ENCODE measurements at regions not wholly inside any gene's neighbourhood (a gene's known extent, or its start where the extent isn't known, plus 50 kb on each side); places are given as distances from the start of the nearest gene placed in this dataset.

DNA sequence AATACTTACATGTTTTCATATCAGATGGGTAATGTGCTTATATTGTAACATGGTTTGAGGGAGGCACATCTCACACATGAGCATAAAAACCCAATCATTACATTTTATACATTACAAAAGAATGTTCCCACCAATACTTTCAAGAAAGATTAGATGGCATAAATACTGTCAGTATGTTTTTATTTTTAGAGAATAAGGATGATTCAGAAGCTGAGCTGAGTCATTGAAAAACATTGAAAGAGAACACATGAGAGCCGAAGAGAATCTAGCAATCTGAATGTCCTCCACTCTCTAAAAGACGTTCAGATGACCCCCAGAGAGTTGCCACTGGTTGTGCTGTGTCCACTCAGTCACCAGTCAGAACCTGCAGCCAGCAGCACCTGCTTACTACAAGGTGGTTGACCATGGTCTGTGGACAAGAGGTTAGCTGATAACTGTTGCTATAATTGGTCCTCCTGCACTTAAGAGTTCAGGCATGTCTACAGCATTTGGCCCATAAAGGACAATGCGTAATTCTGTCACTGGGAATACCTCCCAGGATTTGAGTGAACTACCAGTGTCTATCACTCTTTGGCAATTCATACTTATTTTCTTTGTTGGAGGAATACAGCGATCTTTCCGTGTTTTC, 382.2 kb upstream of the IGFBP7 start:
- no peak for DNase-seq (ENCODE audit: low read depth in 2 of 2)

DNA sequence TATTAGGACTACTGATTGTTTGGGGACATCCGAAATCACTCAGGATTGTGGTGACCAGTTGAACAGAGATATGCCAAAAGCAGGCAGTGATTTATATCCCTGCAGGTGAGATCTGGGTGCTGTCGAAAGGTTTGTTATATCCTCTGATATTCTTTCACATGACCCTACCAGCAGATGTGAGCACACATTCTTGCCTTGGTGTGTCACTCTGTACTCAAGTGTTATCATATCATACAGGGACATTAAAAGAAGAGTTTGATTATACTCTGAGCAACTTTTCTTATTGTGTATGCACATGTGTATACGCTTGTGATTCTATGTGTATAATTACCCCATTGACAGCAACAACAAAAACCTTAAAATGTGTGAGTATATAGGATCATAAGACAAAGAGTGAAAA, 381.2 kb upstream of the IGFBP7 start:
- DNase-seq (ENCODE audit: low read depth in 2 of 2), result no peak

DNA sequence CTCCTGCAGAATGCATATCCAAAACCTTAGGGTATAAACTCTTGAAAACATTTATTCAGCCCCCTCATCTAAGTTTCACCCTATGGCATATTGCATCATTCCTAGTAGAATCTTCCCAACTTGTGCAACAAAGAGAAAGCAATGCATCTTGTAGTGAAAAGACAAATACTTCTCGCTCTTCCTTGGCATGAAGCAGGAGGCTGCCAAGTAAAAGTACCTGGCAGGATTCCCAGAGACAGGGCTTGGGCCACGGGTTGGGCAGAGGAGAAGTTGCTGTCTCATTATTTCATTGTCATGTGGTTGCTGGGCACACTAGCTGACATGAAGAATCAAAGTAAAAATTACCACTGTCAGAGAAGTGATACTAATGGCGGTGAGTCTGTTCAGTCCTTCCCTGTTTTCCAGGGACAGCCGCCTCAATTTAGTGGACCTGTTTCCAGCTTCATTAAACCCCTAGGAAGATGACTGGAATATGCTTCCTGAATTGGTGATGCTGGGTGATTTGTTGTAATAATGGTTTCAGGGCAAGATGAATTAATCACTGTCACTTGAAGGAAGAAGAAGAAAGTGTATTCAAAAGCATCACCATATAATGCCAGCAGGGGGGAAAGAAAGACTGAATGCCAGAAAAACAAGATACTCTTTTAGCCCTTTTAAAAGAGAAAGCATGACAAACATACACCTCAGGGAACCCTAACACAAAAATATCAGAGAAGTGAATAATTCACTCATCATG, 380.5 kb upstream of the IGFBP7 start:
- DNase-seq (ENCODE audit: low read depth in 2 of 2), result no peak

DNA sequence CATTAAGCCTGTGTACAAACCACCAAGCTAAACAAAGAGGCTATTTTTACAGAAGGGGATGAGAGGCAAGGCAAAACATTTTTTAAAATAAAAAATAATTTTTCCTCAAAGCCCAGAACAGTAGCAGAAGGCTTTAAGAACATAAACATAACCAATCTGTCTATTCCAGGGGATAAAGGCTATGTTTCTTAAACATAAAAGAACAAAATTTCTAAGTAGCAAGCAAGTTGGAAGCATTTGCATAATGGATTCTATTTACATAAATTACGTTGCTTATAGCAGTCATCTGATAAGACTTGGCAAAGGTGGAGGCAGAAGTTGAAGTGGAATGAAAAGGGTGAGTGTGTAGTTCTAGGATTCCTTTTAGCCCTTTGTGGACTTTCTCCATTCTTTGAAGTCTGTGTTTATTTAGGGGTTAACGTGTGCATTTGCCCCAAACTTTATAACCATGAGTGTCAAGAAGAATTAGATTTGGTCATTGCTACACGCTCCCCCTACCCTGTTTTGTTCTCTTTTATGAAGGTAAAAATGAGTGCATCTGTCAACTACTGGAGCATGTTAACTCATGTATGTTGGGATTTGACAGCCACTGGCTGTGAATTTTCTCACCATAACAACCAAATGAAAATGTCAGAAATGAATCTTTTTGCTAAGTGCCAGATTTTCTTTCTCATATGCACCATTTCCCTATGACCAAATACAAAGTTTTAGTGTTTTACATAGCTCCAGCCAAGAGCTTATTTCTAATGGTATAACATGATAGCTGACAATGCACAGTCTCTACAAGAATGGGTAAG, 378.4 kb upstream of the IGFBP7 start:
- no peak for DNase-seq (ENCODE audit: low read depth in 2 of 2)

DNA sequence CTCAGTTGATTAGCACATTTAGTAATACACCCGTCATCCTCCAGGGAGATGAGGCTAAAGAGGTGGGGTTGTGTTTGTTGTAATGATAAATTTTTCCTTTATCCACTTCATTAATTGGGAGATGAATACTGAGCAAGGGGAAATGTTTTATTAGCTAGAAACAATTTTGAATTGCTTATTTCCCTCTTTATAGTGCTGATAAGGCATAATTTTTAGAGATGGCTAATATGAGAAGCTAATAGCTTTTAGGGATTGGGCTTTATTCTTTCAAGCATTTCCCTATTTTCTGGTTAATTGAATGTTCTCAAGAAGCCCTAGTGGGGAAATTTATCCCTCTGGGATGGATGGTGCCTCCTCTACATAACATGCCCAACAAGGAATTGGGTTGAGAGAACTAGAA, 365.2 kb upstream of the IGFBP7 start:
- DNase-seq (ENCODE audit: low read depth in 2 of 2), result no peak

DNA sequence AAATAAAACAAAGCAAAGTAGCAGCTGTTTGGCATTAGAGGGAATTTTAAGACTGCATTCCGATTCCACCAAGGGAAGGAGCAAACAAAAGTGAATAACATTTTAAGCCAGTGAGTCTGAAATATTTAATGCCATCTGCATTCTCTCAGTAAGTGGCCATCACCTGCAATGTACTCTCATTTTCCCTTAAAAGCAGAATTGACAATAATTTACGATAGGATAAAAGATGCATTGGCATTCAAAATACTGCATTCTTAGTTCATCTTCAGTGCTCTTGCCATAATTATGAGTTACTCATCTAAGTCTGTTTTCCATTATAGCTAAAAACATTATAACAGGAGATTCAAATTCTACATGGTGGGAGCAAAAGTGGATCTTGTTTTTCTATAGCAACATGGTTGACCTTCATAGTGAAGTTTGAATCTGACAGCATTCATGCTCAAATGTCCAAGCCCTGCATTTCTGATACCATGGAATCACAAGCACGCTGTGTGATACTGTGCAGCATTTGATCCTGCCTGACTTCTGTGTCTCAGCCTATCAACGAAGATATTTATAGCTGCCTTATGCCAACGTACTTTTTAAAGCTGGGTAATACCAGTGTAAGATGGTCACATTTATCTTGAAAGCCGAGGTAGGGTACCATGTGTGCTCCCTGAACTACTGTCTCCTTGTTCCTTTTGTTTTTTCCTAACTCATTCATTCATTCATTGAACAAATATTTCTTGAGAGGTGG, 355.3 kb upstream of the IGFBP7 start:
- no peak for DNase-seq (ENCODE audit: low read depth in 2 of 2)

DNA sequence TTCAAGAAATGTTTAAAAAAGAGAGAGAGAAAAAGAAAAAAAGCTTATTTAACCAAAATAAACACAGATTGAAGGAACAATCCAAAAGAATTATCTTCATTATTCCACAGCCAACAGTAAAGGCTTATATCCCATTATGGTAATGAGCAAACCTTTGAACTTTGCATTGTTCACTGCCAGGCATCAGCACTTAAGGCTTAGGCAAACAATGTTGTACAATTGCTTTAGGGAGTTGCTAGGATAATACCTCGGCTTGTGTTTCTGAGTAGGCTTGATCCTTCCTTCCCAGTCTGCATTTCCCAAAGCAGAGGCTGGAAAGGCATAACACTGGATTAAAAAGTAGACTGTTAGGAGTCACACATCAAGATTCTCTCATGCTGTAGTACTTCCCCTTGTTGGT, 352.7 kb upstream of the IGFBP7 start:
- DNase-seq (ENCODE audit: low read depth in 2 of 2), result no peak

DNA sequence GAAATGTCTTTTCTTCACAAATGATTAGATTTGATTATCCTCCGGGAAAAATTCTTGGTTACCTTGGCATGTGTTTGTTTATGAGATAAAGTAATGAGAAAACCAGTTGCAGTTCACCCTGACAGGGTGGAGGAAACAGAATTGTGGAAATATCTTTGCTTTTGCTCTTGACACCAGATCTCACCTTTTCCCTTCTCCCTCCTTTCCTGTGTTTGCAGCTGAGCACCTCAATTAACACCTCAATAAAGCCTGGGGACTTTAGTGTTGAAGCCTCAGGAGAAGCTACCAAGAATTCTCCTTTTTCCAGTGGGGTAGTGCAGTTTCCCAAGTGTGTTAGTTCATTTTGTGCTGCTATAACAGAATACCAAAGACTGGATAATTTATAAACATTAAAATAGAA, 350.8 kb upstream of the IGFBP7 start:
- DNase-seq (ENCODE audit: low read depth in 2 of 2), result no peak

DNA sequence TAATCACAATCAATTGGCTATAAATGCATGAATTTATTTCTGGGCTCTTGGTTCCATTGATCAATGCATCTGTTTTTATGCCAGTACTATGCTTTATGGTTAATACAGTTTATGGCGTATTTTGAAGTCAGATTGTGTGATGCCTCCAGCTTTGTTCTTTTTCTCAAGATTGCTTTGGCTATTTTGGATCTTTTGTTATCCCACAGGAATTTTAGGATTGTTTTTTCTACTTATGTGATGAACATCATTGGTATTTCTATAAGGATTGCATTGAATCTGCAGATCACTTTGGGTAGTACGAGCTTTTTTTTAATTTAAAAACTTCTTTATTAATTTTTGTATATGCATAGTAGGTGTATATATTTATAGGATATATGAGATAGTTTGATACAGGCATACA, 338.7 kb upstream of the IGFBP7 start:
- no peak for DNase-seq (ENCODE audit: low read depth in 2 of 2)

DNA sequence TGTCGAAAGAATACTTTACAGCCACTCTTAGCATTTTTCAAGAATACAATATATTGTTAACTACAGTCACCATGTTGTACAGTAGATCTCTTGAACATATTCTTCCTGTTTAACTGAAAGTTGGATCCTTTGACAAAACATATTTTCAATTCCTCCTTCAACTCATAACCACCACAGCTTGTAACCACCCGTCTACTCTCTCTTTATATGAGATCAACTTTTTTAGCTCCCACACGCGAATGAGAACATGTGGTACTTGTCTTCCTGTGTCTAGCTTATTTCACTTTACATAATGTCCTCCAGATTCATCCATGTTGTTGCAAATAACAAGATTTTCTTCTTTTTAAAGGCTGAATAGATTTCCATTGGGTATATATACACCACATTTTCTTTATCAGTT, 338.3 kb upstream of the IGFBP7 start:
- DNase-seq (ENCODE audit: low read depth in 2 of 2), result no peak

DNA sequence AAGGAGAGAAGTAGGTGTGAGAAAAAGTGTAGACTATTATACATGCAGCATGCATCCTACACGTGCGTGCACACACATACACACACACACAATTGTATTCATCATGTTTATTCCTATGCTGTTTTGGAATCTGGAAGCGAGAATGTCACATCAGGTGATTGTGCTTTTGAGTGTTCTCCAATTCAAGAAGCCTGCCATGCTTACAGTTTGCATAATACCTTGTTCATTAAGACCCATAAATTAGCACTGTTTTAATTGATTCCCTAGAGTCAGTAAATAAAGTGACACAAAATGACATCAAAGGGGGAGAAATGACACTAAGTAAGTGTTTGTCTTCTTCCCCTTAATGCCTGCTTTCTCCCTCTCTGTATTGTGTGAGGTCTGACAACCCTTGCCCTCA, 336.1 kb upstream of the IGFBP7 start:
- no peak for DNase-seq (ENCODE audit: low read depth in 2 of 2)

DNA sequence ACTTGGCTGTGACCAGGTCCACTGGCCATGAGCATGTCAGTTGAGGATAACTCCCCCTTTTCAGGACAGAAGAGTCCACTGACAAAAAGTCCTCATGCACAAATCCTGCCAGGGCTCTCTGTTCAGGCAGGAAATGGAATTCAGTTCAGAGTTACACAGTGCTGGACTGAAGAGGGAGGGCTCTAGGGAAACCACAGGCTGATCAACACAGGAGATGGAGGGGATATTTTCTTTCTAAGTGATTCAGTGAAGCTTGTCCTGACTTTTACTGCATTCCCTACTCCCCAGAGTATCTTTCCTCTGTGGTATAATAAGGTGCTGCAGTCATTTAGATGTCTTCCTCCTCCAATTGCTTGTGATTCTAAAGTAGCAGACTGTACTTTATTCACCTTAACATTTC, 335.5 kb upstream of the IGFBP7 start:
- no peak for DNase-seq (ENCODE audit: low read depth in 2 of 2)

DNA sequence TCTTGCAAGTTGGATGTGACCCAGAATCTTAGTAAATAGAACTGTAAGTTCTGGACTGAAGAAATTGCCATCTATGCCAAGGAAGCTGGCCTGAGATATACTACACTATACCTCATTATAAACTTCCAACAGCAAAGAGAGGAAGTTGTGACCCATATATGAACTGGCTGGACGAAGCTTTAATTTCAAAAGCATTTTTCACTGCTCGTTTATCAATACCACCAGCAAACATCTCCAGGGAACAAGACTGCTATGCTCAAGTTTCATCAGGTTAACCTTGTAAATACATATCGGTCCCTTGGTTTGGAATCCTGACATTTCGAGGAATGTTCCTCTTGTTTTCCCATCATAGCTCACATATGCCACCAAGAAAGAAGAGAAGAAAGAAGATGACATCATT, 334.5 kb upstream of the IGFBP7 start:
- DNase-seq (ENCODE audit: low read depth in 2 of 2), result no peak

DNA sequence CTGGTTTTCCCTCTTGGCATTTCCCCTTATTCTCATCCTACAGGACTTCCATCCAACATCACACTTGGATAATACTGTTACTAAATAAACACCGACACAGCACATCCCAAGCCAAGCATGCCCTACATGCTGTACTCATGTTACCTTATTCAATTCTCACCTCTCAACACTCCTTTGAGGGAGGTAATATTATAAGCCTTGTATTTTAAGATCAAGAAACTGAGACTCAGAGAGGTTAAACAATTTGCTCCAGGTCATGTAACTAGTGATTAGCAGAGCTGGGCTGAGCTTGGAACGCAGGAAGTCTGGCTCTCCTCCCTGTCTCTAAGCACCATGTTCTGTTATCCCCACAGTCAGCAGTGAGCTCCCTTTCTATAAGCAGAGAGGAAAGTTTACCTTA, 333.6 kb upstream of the IGFBP7 start:
- no peak for DNase-seq (ENCODE audit: low read depth in 2 of 2)

DNA sequence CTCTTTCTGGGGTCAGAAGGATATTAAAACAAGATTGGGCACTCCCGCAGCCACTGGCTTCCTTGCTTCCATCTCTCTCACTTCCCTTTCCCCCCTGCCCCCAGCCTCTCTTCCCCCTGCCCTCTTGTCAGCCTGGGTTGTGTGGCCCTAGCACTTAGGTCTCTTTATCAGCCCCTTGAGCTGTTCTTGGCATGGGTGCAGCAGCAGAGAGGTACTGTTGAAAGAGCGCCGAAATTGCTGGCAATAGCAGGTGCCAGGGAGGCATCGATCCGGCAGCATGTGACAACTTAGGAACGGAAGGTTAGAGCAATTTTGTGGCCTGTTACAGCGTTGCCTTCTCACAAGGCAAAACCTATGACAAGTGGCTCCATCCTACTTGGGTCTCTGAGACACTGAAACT, 333.1 kb upstream of the IGFBP7 start:
- no peak for DNase-seq (ENCODE audit: low read depth in 2 of 2)

DNA sequence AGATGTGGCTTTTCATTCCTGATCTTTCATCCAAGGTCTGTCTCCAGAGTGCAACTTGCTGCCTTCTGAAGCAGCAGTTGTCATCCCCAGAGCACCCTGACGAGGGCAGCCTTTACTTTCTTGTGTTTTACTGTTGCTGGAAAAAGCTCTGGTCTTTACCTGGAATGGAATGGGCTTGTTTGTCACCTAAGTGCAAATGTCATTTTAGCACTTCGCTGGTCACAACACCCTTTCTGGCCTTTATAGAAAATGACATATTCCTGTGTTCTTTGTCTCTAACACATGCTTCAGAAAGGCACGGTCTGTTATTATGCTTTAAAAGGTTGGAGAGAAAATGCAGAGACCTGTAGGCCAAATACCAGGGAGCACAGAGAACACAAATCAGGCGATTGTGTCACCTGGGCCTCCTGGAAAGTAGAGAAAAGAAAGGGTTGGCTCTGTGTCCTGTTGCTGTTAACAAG, 332.7 kb upstream of the IGFBP7 start:
- DNase-seq (ENCODE audit: low read depth in 2 of 2), result no peak

DNA sequence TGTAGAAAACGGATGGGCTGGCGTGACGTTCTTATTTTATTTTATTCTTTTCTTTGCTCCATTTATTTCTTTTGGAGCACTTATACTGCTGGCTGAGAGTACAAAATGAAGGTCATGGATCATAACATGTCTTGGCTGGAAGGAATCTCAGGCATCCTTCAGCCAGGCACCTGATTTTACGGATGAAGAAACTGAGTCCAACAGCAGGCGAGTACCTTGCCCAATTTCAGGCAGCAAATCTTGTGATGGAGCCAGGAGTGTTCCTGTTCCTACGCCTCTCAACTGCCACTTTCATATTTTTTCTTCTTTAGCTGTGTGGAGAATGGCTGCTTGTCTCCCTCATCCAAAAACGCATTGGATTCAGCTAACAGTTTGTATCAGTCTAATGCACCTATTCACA, 332.1 kb upstream of the IGFBP7 start:
- DNase-seq (ENCODE audit: low read depth in 2 of 2), result no peak

DNA sequence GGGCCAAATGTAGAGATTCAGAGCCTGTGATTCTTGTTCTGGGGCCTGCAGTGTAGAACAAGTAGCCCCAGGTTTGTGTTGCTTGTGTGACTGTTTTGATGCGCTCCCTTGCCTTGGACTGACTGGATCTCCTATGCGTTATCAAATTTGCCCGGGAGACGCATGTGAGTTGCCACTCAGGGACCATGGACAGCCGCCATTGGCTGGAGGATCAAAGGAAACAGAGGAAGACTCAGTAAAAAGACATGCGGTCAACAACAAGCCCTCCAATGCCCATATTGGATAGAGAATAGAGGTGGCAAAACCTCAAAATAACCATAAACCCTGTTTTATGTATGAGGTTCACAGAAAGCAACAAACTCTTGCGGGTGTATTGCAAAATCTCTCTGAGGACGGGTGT, 327.5 kb upstream of the IGFBP7 start:
- DNase-seq (ENCODE audit: low read depth in 2 of 2), result no peak

DNA sequence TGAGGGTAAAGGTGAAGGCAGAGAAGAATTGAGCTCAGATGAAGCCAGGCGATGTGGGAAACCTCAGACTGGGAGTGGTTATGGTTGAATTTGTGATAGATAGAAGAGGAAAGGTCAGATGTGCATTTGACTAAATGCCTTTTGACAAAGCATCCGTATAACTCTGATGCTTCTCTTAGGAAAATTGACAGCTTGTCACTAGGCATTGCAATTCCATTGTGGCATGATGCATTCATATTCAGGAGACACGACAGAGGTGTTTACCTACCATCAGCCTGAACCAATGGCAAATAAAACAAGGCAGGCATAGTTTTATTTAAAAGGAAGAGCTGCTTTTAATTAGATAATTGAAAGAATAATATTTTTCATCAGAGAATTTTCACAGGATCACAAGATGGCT, 325.1 kb upstream of the IGFBP7 start:
- DNase-seq (ENCODE audit: low read depth in 2 of 2), result no peak

DNA sequence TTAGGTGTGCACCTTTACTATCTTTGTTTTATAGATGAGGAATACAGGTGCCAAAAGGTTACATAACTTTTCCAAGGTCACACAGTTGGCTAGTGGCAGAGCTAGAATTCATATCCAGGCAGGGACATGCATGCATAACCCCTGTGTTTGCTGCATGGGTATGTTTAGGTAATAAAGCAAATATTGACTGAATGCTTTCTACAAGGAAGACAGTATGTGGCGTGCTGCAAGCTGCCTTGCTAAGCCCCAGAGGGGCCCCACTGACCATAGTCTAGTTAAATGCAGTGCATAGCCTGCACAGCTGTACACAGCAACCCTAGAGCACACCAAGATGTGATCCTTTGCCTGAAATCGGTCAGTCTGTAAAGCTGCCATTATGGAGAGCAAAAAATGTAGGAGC, 320.5 kb upstream of the IGFBP7 start:
- no peak for DNase-seq (ENCODE audit: low read depth in 2 of 2)

DNA sequence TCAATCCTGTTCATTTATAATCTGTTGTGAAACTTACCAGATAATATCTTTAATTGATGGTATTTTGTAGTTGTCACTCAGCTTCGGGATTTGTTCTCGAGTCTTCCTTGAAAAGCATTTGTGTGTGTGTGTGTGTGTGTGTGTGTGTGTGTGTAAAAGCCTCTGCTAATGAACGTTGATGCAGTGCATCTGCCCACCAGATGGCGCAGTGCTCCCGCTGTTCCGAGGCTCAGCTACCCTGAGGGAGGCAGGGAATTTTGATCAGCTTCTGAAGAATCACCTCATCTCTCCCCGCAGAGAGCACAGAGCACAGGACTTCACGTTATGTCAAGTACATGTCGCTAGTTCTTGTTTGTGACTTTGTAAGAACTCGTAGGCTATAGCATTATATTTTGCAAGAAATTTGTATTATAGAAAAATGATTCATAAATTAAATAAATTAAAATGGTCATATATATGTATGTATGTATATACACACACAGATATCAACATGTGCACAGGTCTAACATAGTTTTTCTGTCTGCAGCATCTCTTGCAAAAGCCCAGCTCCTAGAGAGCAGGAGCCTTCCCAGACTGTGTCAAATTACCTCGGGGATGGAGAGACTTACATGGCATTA, 316.7 kb upstream of the IGFBP7 start:
- peak; percentile 4 to 7 for DNase-seq (ENCODE audit: low read depth in 2 of 2)

DNA sequence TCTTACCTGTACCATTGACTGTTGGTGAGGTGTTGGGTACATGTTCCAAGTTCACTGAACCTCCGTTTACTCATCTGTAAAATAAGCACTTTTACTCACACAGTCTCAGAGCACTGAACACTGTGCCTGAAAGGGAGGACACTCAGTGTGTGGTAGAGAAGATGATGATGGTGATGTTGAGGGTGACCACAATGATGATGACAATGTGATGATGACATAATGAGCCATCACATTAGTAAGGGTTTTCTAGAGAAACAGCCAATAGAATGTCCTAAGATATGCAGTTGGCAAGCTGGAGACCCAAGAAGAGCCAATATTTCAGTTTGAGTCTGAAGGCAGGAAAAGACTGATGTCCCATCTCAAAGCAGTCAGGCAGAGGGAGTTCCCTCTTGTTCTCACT, 315.4 kb upstream of the IGFBP7 start:
- no peak for DNase-seq (ENCODE audit: low read depth in 2 of 2)

All from stimulated activated CD8-positive, alpha-beta memory T cell treated with anti-CD3 and anti-CD28 coated beads, Interleukin-15, amount 100 ng/mL, for 48 hours (primary cell).